Right kidney (tissue), 1 donor: ENCODE measurements at regions not wholly inside any gene's neighbourhood (a gene's known extent, or its start where the extent isn't known, plus 50 kb on each side); places are given as distances from the start of the nearest gene placed in this dataset.
A peak's percentile ranks its signal among the peaks of the same experiment; 100 is the strongest.
"Not testable (repeated sequence)": the region's sequence is repeated elsewhere in the genome, so short reads cannot be mapped to it uniquely, and the experiment has no call there.

Source experiments
- DNase-seq: peaks from one replicate; pipeline ENCODE4 v3.0.0-alpha.2; 2016

GRCh38 chrX:55142206-55142918 lies 53.5 kb downstream of the PAGE2 start:
- DNase-seq = peak; percentile 2

GRCh38 chrX:55142919-55143310 lies 54.1 kb downstream of the PAGE2 start:
- DNase-seq = peak; percentile 12

- peak; percentile 2 for DNase-seq
These were observed 54.8 kb downstream of the PAGE2 start for GRCh38 chrX:55143621-55144020.

GRCh38 chrX:55144697-55145096 lies 55.9 kb downstream of the PAGE2 start:
- DNase-seq = no peak

GRCh38 chrX:55149242-55149641 lies 60.4 kb downstream of the PAGE2 start:
- no peak for DNase-seq

- DNase-seq = no peak
These were observed 62.4 kb downstream of the PAGE2 start for GRCh38 chrX:55151199-55151598.

GRCh38 chrX:55159551-55159950 lies 60.6 kb upstream of the PAGE5 start:
- DNase-seq = no peak

- DNase-seq = peak; percentile 90
These were observed 59.2 kb upstream of the PAGE5 start for GRCh38 chrX:55160685-55161552.

GRCh38 chrX:55161581-55161980 lies 58.6 kb upstream of the PAGE5 start:
- no peak for DNase-seq

- DNase-seq = no peak
These were observed 57.0 kb upstream of the PAGE5 start for GRCh38 chrX:55163171-55163570.

- DNase-seq = not testable (repeated sequence)
These were observed 55.1 kb upstream of the PAGE5 start for GRCh38 chrX:55165026-55165425.

GRCh38 chrX:55167124-55167803 lies 52.9 kb upstream of the PAGE5 start:
- no peak for DNase-seq

- no peak for DNase-seq
These were observed 52.2 kb upstream of the PAGE5 start for GRCh38 chrX:55167901-55168300.

GRCh38 chrX:55169782-55170181 lies 50.4 kb upstream of the PAGE5 start:
- DNase-seq = no peak
